Osteoblast (primary cell): ENCODE measurements at regions not wholly inside any gene's neighbourhood (a gene's known extent, or its start where the extent isn't known, plus 50 kb on each side); places are given as distances from the start of the nearest gene placed in this dataset.

Experiments
- DNase-seq: peaks from one replicate; pipeline ENCODE4 v3.0.0; 2011; ENCODE audit warnings: low spot score, mixed read lengths; ENCODE audit not compliant: insufficient read length; ENCODE audit errors: missing footprints
- H2AFZ ChIP-seq: 2 replicates; pipeline ENCODE4 v1.6.0; 2011; ENCODE audit warnings: mild to moderate bottlenecking, low read length
- H3K27ac ChIP-seq: 2 replicates; pipeline ENCODE4 v1.5.1; 2011; ENCODE audit warnings: mild to moderate bottlenecking, low read depth, low read length, moderate library complexity
- H3K27me3 ChIP-seq: 2 replicates; pipeline ENCODE4 v1.6.0; 2012; ENCODE audit warnings: mild to moderate bottlenecking, control low read depth, inconsistent platforms, low read length, moderate library complexity; ENCODE audit not compliant: insufficient read depth
- H3K36me3 ChIP-seq: 2 replicates; pipeline ENCODE4 v1.5.1; 2011; ENCODE audit warnings: mild to moderate bottlenecking, low read length, control low read depth, moderate library complexity; ENCODE audit not compliant: insufficient read depth
- H3K4me1 ChIP-seq: 2 replicates; pipeline ENCODE4 v1.5.1; 2011; ENCODE audit warnings: mild to moderate bottlenecking, low read length, control low read depth, moderate library complexity; ENCODE audit not compliant: insufficient read depth
- H3K4me2 ChIP-seq: 2 replicates; pipeline ENCODE4 v1.6.0; 2011; ENCODE audit warnings: mild to moderate bottlenecking, low read length; ENCODE audit not compliant: insufficient read depth
- H3K4me3 ChIP-seq: fragments of 200-600 bp; sonication (generic); 3 replicates; pipeline ENCODE4 v1.5.1; 2012; ENCODE audit warnings: mild to moderate bottlenecking, low read length, inconsistent platforms; ENCODE audit not compliant: insufficient read depth
- H3K79me2 ChIP-seq: 2 replicates; pipeline ENCODE4 v1.6.0; 2012; ENCODE audit warnings: mild to moderate bottlenecking, low read length, control low read depth, inconsistent platforms; ENCODE audit not compliant: insufficient read depth
- H3K9me3 ChIP-seq: 2 replicates; pipeline ENCODE4 v1.5.1; 2011; ENCODE audit warnings: low read depth, low read length, control low read depth
- H4K20me1 ChIP-seq: 2 replicates; pipeline ENCODE4 v1.6.0; 2012; ENCODE audit warnings: mild to moderate bottlenecking, low read length, control low read depth; ENCODE audit not compliant: insufficient read depth
- TF ChIP-seq, protein P1 (sequence below): IDR thresholded peaks from 2 replicates; pipeline ENCODE4 v1.5.1; 2011; ENCODE audit warnings: mild to moderate bottlenecking, low read depth, low read length, moderate library complexity; ENCODE audit errors: extremely low read depth

GRCh38 chr20:11035211-11035610 lies 361.4 kb upstream of the JAG1 start:
- Histone ChIP-seq H3K4me1 (no peaks in the 10 kb centered on the region), H3K27ac (no peak overlapping the region), H3K36me3 (no peaks in the 10 kb centered on the region), H3K9me3 (no peaks in the 10 kb centered on the region), H3K27me3 (no peaks in the 10 kb centered on the region), H3K79me2 (no peaks in the 10 kb centered on the region), H3K4me2 (no peak overlapping the region), H4K20me1 (no peaks in the 10 kb centered on the region), H3K4me3 (no peak overlapping the region), H2AFZ (no peak overlapping the region)
- no peak for DNase-seq
- TF ChIP-seq, protein P1, sequence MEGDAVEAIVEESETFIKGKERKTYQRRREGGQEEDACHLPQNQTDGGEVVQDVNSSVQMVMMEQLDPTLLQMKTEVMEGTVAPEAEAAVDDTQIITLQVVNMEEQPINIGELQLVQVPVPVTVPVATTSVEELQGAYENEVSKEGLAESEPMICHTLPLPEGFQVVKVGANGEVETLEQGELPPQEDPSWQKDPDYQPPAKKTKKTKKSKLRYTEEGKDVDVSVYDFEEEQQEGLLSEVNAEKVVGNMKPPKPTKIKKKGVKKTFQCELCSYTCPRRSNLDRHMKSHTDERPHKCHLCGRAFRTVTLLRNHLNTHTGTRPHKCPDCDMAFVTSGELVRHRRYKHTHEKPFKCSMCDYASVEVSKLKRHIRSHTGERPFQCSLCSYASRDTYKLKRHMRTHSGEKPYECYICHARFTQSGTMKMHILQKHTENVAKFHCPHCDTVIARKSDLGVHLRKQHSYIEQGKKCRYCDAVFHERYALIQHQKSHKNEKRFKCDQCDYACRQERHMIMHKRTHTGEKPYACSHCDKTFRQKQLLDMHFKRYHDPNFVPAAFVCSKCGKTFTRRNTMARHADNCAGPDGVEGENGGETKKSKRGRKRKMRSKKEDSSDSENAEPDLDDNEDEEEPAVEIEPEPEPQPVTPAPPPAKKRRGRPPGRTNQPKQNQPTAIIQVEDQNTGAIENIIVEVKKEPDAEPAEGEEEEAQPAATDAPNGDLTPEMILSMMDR, result no peak

GRCh38 chr20:11041396-11041795 lies 367.6 kb upstream of the JAG1 start:
- no peaks in the 10 kb centered on the region for H3K4me1 ChIP-seq
- no peak overlapping the region for H3K4me3 ChIP-seq
- TF ChIP-seq, protein P1, result no peak
- no peaks in the 10 kb centered on the region for H3K9me3 ChIP-seq
- no peak overlapping the region for H3K4me2 ChIP-seq
- no peak for DNase-seq
- no peaks in the 10 kb centered on the region for H3K79me2 ChIP-seq
- no peak overlapping the region for H2AFZ ChIP-seq
- no peaks in the 10 kb centered on the region for H3K36me3 ChIP-seq
- no peak overlapping the region for H3K27ac ChIP-seq
- no peaks in the 10 kb centered on the region for H3K27me3 ChIP-seq
- no peaks in the 10 kb centered on the region for H4K20me1 ChIP-seq

DNA sequence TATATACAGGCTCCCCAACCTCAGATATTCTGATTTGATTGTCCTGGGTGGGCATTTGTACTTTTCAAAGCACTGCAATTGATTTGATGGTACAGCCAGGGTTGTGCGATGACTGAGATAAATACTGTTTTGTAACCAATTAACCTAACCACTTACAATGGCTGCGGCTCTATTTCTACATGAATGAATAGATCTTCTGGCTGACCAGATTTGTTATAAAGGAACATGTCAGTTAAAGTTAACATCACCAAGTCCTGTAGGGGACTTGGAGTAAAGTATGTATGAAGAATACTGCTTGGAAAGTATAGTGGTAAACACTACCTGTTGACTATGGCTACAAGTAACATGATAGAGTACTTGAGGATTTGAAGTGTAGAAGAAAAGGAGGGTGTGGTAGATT lies 369.2 kb upstream of the JAG1 start:
- Histone ChIP-seq H3K27ac (no peak overlapping the region), H3K4me2 (no peak overlapping the region), H3K4me1 (no peaks in the 10 kb centered on the region), H2AFZ (no peak overlapping the region), H3K27me3 (no peaks in the 10 kb centered on the region), H3K4me3 (no peak overlapping the region), H3K79me2 (no peaks in the 10 kb centered on the region), H3K9me3 (no peaks in the 10 kb centered on the region), H4K20me1 (no peaks in the 10 kb centered on the region), H3K36me3 (no peaks in the 10 kb centered on the region)
- TF ChIP-seq, protein P1, result no peak
- no peak for DNase-seq

DNA sequence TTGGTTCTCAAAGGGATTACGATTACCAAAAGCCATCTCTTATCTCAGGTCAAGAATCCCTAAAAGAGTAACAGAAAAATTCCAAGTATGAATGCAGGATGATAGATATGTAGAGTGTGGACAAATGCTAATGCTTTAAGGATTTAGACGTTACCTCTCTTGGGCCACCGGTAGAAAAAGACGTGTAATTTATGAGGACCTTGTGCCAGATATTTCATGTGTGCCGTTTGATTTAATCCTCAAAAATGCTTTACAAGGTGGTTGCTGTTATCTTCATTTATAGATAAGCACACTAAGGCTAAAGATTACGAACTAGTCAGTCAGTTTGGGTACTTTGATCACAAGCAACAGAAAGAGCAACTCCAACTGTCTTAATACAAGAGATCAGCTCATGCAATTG lies 370.8 kb upstream of the JAG1 start:
- no peaks in the 10 kb centered on the region for H3K27me3 ChIP-seq
- no peaks in the 10 kb centered on the region for H3K36me3 ChIP-seq
- no peak overlapping the region for H3K27ac ChIP-seq
- H3K4me3 ChIP-seq, result no peak overlapping the region
- H3K9me3 ChIP-seq, result no peaks in the 10 kb centered on the region
- H3K4me1 ChIP-seq, result no peaks in the 10 kb centered on the region
- no peak overlapping the region for H2AFZ ChIP-seq
- H4K20me1 ChIP-seq, result no peaks in the 10 kb centered on the region
- TF ChIP-seq, protein P1, result no peak
- no peak for DNase-seq
- H3K4me2 ChIP-seq, result no peak overlapping the region
- no peaks in the 10 kb centered on the region for H3K79me2 ChIP-seq
